ENCODE measurements at regions not wholly inside any gene's neighbourhood (a gene's known extent, or its start where the extent isn't known, plus 50 kb on each side); places are given as distances from the start of the nearest gene placed in this dataset.

- TF ChIP-seq CTCF (conservative IDR thresholded peaks at IDR 0.05 in 1 of 2, IDR thresholded peaks at IDR 0.05 in 1 of 2; ENCODE audit: extremely low read depth in 1 of 2, insufficient read depth in 1 of 2, low read depth in 1 of 2, low read length in 2 of 2) (no peak), EZH2 (IDR thresholded peaks at IDR 0.05; ENCODE audit: borderline replicate concordance, low read length) (no peak)
Observed at GRCh38 chr6:44023586-44024454, 103.4 kb downstream of the MRPL14 start.
